Gastrocnemius medialis (tissue), 4 donors: ENCODE measurements at regions not wholly inside any gene's neighbourhood (a gene's known extent, or its start where the extent isn't known, plus 50 kb on each side); places are given as distances from the start of the nearest gene placed in this dataset.

Experiments used
- ATAC-seq, 2 donors: fragments of 150-250 bp; one replicate each; pipeline ENCODE4 v1.9.1; 2016
- DNase-seq, 2 donors: peaks; one replicate each; pipeline ENCODE4 v3.0.0-alpha.2; 2019
- H3K27ac ChIP-seq, 4 donors: fragments of 200-600 bp; sonication (generic); 1 replicate in 1 of 4; 2 replicates in 3 of 4; pipeline ENCODE4 v1.5.1; 2016 to 2018; ENCODE audit warnings: mild to moderate bottlenecking in 2 of 4, moderate library complexity in 1 of 4
- H3K27me3 ChIP-seq, 3 donors: fragments of 200-600 bp; sonication (generic) in 2 of 3; 1 replicate in 1 of 3; 2 replicates in 2 of 3; pipeline versions ENCODE4 v1.5.1 to v1.6.0; 2016 to 2019; ENCODE audit warnings: mild to moderate bottlenecking in 1 of 3, moderate library complexity in 1 of 3
- H3K36me3 ChIP-seq, 2 donors: fragments of 200-600 bp; sonication (generic) in 1 of 2; one replicate each; pipeline ENCODE4 v1.5.1; 2017 to 2018
- H3K4me1 ChIP-seq, 2 donors: fragments of 200-600 bp; sonication (generic) in 1 of 2; one replicate each; pipeline ENCODE4 v1.5.1; 2016 to 2017; ENCODE audit warnings: mild to moderate bottlenecking in 2 of 2
- H3K4me3 ChIP-seq, 4 donors: fragments of 200-600 bp; sonication (generic) in 3 of 4; 1 replicate in 1 of 4; 2 replicates in 3 of 4; pipeline ENCODE4 v1.5.1; 2016 to 2019; ENCODE audit warnings: mild to moderate bottlenecking in 2 of 4
- H3K9me3 ChIP-seq, 3 donors: fragments of 200-600 bp; sonication (generic) in 2 of 3; 1 replicate in 1 of 3; 2 replicates in 2 of 3; pipeline ENCODE4 v1.5.1; 2016 to 2019
- POLR2A ChIP-seq, 2 donors: fragments of 450-650 bp; IDR thresholded peaks; one replicate each; pipeline ENCODE4 v1.6.1; 2017; ENCODE audit warnings: antibody characterized with exemption in 2 of 2, mild to moderate bottlenecking in 2 of 2, moderate library complexity in 2 of 2
- in situ Hi-C, 4 donors: fragments of 200-750 bp; cut with MboI; loops; one replicate each; pipeline versions ENCODE4 v1.15.0 to v1.8.0; 2017; ENCODE audit warnings: low sequenced_read_pairs in 4 of 4
- intact Hi-C: fragments of 100-400 bp; cut with DNase I; formaldehyde crosslinking; loops from one replicate; pipeline ENCODE4 v1.15.1; 2023; ENCODE audit warnings: low total_unique reads
- TF ChIP-seq, protein P1 (sequence below), 5 experiments: fragments of 450-650 bp in 3 of 5; fragments of 200-600 bp in 2 of 5; sonication (generic) in 2 of 5; IDR thresholded peaks in 4 of 5; conservative IDR thresholded peaks in 1 of 5; 1 replicate in 4 of 5; 2 replicates in 1 of 5; pipeline ENCODE4 v1.5.1; 2016 to 2019; ENCODE audit warnings: antibody characterized with exemption in 5 of 5, mild to moderate bottlenecking in 3 of 5, moderate library complexity in 3 of 5

- ATAC-seq = no peak
- DNase-seq = no peak
- no peak for TF ChIP-seq POLR2A (IDR thresholded peaks at IDR 0.05)
- TF ChIP-seq, protein P1, sequence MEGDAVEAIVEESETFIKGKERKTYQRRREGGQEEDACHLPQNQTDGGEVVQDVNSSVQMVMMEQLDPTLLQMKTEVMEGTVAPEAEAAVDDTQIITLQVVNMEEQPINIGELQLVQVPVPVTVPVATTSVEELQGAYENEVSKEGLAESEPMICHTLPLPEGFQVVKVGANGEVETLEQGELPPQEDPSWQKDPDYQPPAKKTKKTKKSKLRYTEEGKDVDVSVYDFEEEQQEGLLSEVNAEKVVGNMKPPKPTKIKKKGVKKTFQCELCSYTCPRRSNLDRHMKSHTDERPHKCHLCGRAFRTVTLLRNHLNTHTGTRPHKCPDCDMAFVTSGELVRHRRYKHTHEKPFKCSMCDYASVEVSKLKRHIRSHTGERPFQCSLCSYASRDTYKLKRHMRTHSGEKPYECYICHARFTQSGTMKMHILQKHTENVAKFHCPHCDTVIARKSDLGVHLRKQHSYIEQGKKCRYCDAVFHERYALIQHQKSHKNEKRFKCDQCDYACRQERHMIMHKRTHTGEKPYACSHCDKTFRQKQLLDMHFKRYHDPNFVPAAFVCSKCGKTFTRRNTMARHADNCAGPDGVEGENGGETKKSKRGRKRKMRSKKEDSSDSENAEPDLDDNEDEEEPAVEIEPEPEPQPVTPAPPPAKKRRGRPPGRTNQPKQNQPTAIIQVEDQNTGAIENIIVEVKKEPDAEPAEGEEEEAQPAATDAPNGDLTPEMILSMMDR (IDR thresholded peaks at IDR 0.05 in 4 of 5, conservative IDR thresholded peaks at IDR 0.05 in 1 of 5) = no peak
- no peak overlapping the region for H3K27ac ChIP-seq
- no peaks in the 10 kb centered on the region for H3K27me3 ChIP-seq
- no peaks in the 10 kb centered on the region for H3K9me3 ChIP-seq
- H3K4me1 ChIP-seq = no peaks in the 10 kb centered on the region
- intact Hi-C loops = no loop called here
- in situ Hi-C loops = no loop called here
- H3K36me3 ChIP-seq = no peaks in the 10 kb centered on the region
- no peak overlapping the region for H3K4me3 ChIP-seq
Observed at GRCh38 chr10:9294865-9295264, 1240.4 kb downstream of the GATA3 start.

DNA sequence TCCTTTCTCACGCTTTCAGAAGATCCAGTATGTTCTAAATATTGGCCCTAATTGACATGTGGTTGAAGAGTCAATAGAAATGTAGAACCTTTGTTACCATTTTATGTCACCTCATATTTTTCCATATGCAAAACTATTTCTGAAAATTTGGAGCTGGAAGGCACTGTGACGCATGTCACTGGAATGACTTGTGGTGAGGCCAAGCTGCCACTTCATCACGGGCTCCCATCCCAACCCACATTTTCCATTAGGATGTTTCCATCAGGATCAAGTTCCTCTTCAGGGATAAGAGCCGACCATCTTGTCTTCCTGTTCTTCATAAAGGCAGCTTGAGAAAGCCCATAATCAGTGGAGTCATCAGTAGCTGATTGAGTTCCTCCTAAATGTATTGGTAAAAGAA lies 1241.7 kb downstream of the GATA3 start:
- intact Hi-C loops = no loop called here
- no peak for DNase-seq
- no peak for TF ChIP-seq POLR2A (IDR thresholded peaks at IDR 0.05)
- TF ChIP-seq, protein P1 (IDR thresholded peaks at IDR 0.05 in 4 of 5, conservative IDR thresholded peaks at IDR 0.05 in 1 of 5) = no peak
- Histone ChIP-seq H3K9me3 (no peaks in the 10 kb centered on the region), H3K4me3 (no peak overlapping the region), H3K27ac (no peak overlapping the region), H3K27me3 (no peaks in the 10 kb centered on the region), H3K36me3 (no peaks in the 10 kb centered on the region), H3K4me1 (no peaks in the 10 kb centered on the region)
- in situ Hi-C loops = no loop called here
- ATAC-seq = no peak

GRCh38 chr10:9297580-9297979 lies 1243.1 kb downstream of the GATA3 start:
- intact Hi-C loops (no loop called here), in situ Hi-C loops (no loop called here)
- H3K4me1 ChIP-seq = no peaks in the 10 kb centered on the region
- DNase-seq (no peak), ATAC-seq (no peak)
- TF ChIP-seq, protein P1 (IDR thresholded peaks at IDR 0.05 in 4 of 5, conservative IDR thresholded peaks at IDR 0.05 in 1 of 5) = no peak
- no peak for TF ChIP-seq POLR2A (IDR thresholded peaks at IDR 0.05)
- H3K27ac ChIP-seq = no peak overlapping the region
- H3K27me3 ChIP-seq = no peaks in the 10 kb centered on the region
- no peaks in the 10 kb centered on the region for H3K9me3 ChIP-seq
- H3K36me3 ChIP-seq = no peaks in the 10 kb centered on the region
- H3K4me3 ChIP-seq = no peak overlapping the region

GRCh38 chr10:9299966-9300365 lies 1245.5 kb downstream of the GATA3 start:
- Histone ChIP-seq H3K9me3 (no peaks in the 10 kb centered on the region), H3K36me3 (no peaks in the 10 kb centered on the region), H3K4me3 (no peak overlapping the region), H3K27ac (no peak overlapping the region), H3K4me1 (no peaks in the 10 kb centered on the region), H3K27me3 (no peaks in the 10 kb centered on the region)
- intact Hi-C loops (loop anchor here (10.0 kb wide), 1 partner anchor 1425 kb away; no protein-coding TSS in a partner anchor), in situ Hi-C loops (no loop called here)
- no peak for DNase-seq
- no peak for TF ChIP-seq POLR2A (IDR thresholded peaks at IDR 0.05)
- TF ChIP-seq, protein P1 (IDR thresholded peaks at IDR 0.05 in 4 of 5, conservative IDR thresholded peaks at IDR 0.05 in 1 of 5) = no peak
- ATAC-seq = no peak

- Histone ChIP-seq H3K4me3 (no peak overlapping the region), H3K27me3 (no peaks in the 10 kb centered on the region), H3K27ac (no peak overlapping the region), H3K9me3 (no peaks in the 10 kb centered on the region), H3K36me3 (no peaks in the 10 kb centered on the region), H3K4me1 (no peaks in the 10 kb centered on the region)
- DNase-seq (no peak), ATAC-seq (no peak)
- intact Hi-C loops (loop anchor here (10.0 kb wide), 1 partner anchor 1426 kb away; no protein-coding TSS in a partner anchor), in situ Hi-C loops (no loop called here)
- no peak for TF ChIP-seq POLR2A (IDR thresholded peaks at IDR 0.05)
Observed at GRCh38 chr10:9301148-9301547, 1246.7 kb downstream of the GATA3 start.
